AG10803 (cell line): ENCODE measurements at regions not wholly inside any gene's neighbourhood (a gene's known extent, or its start where the extent isn't known, plus 50 kb on each side); places are given as distances from the start of the nearest gene placed in this dataset.

Experiments
- DNase-seq: peaks from one replicate; pipeline ENCODE4 v3.0.0; 2010; ENCODE audit warnings: low read depth
- H3K4me3 ChIP-seq: 2 replicates; pipeline ENCODE4 v1.5.1; 2011; ENCODE audit warnings: mild to moderate bottlenecking, low read length, control low read depth
- TF ChIP-seq, protein P1 (sequence below): conservative IDR thresholded peaks from 2 replicates; pipeline ENCODE4 v1.5.1; 2011; ENCODE audit warnings: mild to moderate bottlenecking, low read length, control low read depth, inconsistent platforms

DNA sequence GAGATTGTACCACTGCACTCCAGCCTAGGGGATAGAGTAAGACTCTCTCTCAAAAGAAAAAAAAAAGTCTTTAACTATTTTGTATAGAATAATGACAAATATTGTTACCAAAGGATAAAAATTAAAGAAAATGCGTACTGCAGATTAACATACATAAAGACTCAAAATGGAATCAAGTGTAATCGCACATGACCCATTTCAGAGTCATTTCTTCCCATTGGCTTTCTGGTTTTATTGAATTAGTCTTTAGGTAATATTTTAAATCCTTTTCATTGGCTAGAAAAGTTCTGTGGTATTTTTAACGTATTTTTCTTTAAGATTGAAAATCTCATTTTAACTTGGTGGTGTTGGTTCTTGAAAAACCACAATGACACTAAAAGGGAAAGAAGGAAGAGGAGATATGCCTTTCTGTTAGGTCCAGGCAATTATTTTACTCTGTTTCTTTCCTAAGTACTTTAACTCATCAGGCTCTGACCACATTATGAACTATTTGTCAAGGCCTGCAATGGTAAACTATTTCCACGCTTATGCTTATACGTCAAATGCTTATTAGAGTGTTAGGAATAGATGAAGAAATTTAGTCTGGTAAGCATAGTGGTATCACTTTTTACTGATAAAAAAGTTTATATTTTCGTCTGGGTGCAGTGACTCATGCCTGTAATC, 52.3 kb downstream of the PLEKHG1 start:
- no peak for DNase-seq
- TF ChIP-seq, protein P1, sequence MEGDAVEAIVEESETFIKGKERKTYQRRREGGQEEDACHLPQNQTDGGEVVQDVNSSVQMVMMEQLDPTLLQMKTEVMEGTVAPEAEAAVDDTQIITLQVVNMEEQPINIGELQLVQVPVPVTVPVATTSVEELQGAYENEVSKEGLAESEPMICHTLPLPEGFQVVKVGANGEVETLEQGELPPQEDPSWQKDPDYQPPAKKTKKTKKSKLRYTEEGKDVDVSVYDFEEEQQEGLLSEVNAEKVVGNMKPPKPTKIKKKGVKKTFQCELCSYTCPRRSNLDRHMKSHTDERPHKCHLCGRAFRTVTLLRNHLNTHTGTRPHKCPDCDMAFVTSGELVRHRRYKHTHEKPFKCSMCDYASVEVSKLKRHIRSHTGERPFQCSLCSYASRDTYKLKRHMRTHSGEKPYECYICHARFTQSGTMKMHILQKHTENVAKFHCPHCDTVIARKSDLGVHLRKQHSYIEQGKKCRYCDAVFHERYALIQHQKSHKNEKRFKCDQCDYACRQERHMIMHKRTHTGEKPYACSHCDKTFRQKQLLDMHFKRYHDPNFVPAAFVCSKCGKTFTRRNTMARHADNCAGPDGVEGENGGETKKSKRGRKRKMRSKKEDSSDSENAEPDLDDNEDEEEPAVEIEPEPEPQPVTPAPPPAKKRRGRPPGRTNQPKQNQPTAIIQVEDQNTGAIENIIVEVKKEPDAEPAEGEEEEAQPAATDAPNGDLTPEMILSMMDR: no peak
- H3K4me3 ChIP-seq: no peak overlapping the region

DNA sequence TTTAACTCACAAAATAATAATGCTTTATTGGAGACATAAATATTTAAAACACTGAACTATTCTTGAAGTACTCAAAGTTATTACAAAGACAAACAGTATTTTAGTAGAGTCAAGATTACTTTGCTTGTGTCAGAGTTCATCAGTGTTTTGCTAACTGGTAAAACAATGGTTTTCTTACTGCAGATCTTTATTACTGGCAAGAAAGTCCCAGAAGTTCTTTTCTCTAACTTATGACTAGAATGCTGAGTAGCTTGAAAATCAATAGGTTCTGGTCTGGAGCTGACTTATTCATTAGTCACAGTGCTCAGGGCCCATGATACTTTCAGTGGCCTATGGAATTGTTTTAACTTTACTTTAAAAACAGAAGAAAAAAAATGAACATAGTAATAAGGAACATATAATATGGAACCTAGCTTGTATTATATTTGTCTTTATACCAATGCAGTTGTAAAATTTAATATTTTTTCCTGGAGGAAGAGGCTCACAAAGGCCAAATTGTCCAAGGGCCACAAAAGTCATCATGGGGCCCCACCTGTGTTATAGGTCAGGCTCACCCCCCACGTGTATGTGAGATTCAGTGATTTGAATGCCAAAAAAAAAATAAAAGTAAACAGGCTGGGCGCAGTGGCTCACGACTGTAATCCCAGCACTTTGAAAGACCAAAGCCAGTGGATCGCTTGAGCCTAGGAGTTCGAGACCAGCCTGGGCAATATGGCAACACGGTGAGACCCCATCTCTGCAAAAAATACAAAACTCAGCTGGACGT, 53.3 kb downstream of the PLEKHG1 start:
- no peak overlapping the region for H3K4me3 ChIP-seq
- TF ChIP-seq, protein P1: no peak
- no peak for DNase-seq

DNA sequence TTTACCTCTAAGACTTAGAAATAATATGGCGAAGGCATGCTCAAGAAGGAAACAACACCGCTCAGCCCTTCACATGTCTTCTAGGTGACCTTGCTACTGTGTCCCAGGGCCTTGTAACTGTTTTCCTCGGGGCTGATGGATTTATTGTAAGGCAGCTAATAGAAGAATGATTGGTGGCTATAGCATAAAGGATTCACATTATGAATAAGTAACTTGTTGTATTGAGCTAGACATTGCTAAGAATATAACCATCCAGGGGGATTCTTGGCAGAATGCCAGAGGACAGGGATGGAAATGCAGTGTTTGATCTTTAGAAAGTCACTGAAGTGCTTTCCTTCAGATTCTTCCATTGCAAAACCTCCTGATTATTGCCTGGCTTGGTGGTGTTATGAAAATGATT, 54.9 kb downstream of the PLEKHG1 start:
- no peak overlapping the region for H3K4me3 ChIP-seq
- TF ChIP-seq, protein P1: no peak
- no peak for DNase-seq

DNA sequence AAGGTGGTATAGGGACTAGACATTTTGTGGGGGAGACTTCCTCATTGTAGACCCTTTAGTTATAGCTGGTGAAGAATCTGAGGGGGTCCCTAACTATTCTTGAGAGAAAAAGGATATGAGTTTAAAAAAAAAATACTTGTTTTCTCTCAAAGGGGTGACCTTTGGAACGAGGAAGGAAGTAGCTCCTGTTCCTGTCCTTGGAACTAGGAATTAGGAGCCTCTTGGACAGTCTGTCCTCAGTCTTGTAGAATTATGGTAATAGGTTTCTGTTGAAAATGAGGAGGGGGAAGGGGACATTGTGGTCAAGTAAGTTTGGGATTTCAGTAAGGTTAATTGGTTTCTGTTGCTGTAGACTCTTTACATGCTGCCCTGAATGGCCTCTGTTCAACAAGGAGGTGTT, 56.5 kb downstream of the PLEKHG1 start:
- TF ChIP-seq, protein P1: no peak

DNA sequence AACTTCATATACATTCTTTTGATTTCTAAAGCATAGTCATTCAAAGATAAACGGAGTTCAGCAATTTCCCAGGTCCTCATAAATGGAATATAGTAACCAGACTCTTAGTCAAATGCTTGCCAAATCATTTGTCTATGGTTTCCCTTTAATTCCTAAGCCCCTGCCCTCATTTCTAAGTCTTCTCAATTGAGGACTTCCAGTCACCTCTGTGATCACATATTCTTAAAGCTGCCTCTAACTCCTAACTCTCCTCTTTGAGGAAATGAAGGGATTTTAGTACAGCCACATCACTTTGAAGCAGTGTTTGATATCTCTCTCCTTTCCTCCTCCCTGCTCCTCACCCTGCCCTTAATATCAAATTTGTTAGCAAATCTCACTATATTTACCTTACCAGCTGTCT, 58.7 kb downstream of the PLEKHG1 start:
- H3K4me3 ChIP-seq: no peak overlapping the region
- TF ChIP-seq, protein P1: no peak

More for the DNA sequence above, 56.5 kb downstream of the PLEKHG1 start:
- H3K4me3 ChIP-seq: no peak overlapping the region
- DNase-seq: no peak

DNA sequence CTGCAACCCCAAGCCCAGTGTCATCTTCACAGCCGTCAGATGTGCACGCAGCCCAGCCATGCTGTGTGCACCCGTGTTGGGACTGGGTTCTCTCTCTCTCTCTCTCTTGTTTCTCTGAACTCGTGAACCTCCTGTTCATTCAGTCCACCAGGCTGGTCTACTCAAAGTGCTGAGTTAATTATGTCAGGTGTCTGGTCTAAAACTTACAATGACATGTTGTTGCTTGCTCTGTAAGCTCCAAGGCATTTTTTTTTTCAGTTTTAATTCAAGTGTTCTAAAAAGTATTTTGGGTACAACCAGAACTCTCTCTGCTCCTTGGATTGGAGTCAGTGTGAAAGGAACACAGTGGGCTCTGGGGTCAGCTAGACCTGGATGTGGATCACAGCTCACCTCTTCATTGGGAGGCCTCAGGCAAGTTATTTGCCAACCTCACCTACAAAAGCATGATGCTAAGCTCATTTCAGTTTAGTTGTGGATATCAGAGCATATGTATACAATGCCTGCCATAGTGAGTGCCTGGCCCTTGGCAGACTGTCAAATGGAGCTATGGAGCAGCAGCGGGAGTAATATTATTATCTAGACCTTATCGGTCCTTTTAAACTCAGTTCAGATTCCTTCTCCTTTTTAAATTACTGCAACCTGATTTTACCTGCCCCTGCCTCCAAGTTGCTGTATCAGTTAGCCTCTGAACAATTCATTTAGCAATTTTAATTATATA, 59.5 kb downstream of the PLEKHG1 start:
- no peak for DNase-seq
- TF ChIP-seq, protein P1: no peak
- H3K4me3 ChIP-seq: no peak overlapping the region

More for the DNA sequence above, 58.7 kb downstream of the PLEKHG1 start:
- no peak for DNase-seq
